HCT116 (cell line): ENCODE measurements at regions not wholly inside any gene's neighbourhood (a gene's known extent, or its start where the extent isn't known, plus 50 kb on each side); places are given as distances from the start of the nearest gene placed in this dataset.

Experiments
- ATAC-seq: fragments of 200-7000 bp; cut with Tn5 transposase; 2 replicates; pipeline ENCODE4 v1.9.1; 2020; ENCODE audit warnings: mild to moderate bottlenecking, moderate library complexity
- BruUV-seq: library from RNA; stranded (reverse); fragments of 400-500 nt; replicated peaks from 2 replicates; lab custom pipeline; 2021; lab: Mats Ljungman, UMichigan
- CTCF ChIA-PET: fragments of 300-600 bp; sonication (Branson Sonifier 250); formaldehyde crosslinking; loops from one replicate; lab custom pipeline; 2021; ENCODE audit warnings: antibody characterized with exemption; lab: Charles Lee
- POLR2A ChIA-PET: fragments of 300-600, 350-600 bp; sonication (Branson Sonifier 250); formaldehyde crosslinking; loops from one replicate; lab custom pipeline; 2021; ENCODE audit warnings: antibody characterized with exemption; lab: Charles Lee
- RAD21 ChIA-PET, 2 experiments: fragments of 300-600 bp; sonication (Branson Sonifier 250); formaldehyde crosslinking; loops; one replicate each; lab custom pipeline; 2023; ENCODE audit warnings: low total read pairs in 2 of 2; ENCODE audit not compliant: uncharacterized antibody in 2 of 2, unreplicated experiment in 2 of 2, low non-redundant PET in 1 of 2; lab: Charles Lee
- DNase-seq: peaks from one replicate; pipeline ENCODE4 v3.0.0-alpha.2; 2010; ENCODE audit warnings: low read depth, low spot score
- H2AFZ ChIP-seq: fragments of 200-600 bp; shearing (Covaris generic), sonication (generic); 2 replicates; pipeline ENCODE4 v1.6.1; 2017; ENCODE audit warnings: low read depth, mixed run types, mixed read lengths, antibody characterized with exemption, low read length; ENCODE audit not compliant: poor library complexity, severe bottlenecking
- H3K27ac ChIP-seq: 2 replicates; pipeline ENCODE4 v1.5.1; 2012; ENCODE audit warnings: low read depth, low read length
- H3K27me3 ChIP-seq: fragments of 200-600 bp; sonication (generic); 2 replicates; pipeline ENCODE4 v1.6.1; 2016; ENCODE audit warnings: mixed run types, low read length, mixed read lengths; ENCODE audit not compliant: insufficient read depth
- H3K36me3 ChIP-seq, 2 experiments: fragments of 200-500 bp in 1 of 2; fragments of 200-600 bp in 1 of 2; sonication (Bioruptor generic) in 1 of 2; sonication (generic) in 1 of 2; 2 replicates each; pipeline versions ENCODE4 v1.5.1 to v1.6.1; 2014 to 2016; ENCODE audit warnings: low read length in 2 of 2, inconsistent platforms in 1 of 2, mixed read lengths in 1 of 2, mixed run types in 1 of 2; ENCODE audit not compliant: insufficient read depth in 2 of 2, control insufficient read depth in 1 of 2
- H3K4me1 ChIP-seq, 2 experiments: fragments of 200-600 bp in 1 of 2; sonication (generic) in 1 of 2; 2 replicates each; pipeline versions ENCODE4 v1.5.1 to v1.6.1; 2012 to 2017; ENCODE audit warnings: low read length in 2 of 2, inconsistent platforms in 1 of 2, mild to moderate bottlenecking in 1 of 2, mixed read lengths in 1 of 2, mixed run types in 1 of 2, moderate library complexity in 1 of 2; ENCODE audit not compliant: insufficient read depth in 2 of 2, control insufficient read depth in 1 of 2
- H3K4me2 ChIP-seq: fragments of 200-600 bp; sonication (generic); 2 replicates; pipeline ENCODE4 v1.6.1; 2017; ENCODE audit warnings: mixed run types, low read length, mixed read lengths
- H3K4me3 ChIP-seq, 2 experiments: fragments of 200-600 bp in 1 of 2; sonication (generic) in 1 of 2; replicated peaks in 1 of 2; 2 replicates each; pipeline ENCODE4 v1.5.1; 2011 to 2016; ENCODE audit warnings: low read length in 2 of 2, control low read depth in 1 of 2, low read depth in 1 of 2, mild to moderate bottlenecking in 1 of 2, mixed read lengths in 1 of 2, mixed run types in 1 of 2
- H3K79me2 ChIP-seq: fragments of 200-600 bp; sonication (generic); 2 replicates; pipeline ENCODE4 v1.6.1; 2017; ENCODE audit warnings: mild to moderate bottlenecking, mixed run types, low read length, moderate library complexity, mixed read lengths; ENCODE audit not compliant: insufficient read depth
- H3K9ac ChIP-seq: fragments of 200-600 bp; sonication (generic); 2 replicates; pipeline ENCODE4 v1.6.1; 2016; ENCODE audit warnings: low read length, mixed read lengths
- H3K9me2 ChIP-seq: fragments of 200-600 bp; sonication (generic), shearing (Covaris generic); 2 replicates; pipeline ENCODE4 v1.6.1; 2017; ENCODE audit warnings: mixed run types, mild to moderate bottlenecking, moderate library complexity; ENCODE audit not compliant: insufficient read depth
- H3K9me3 ChIP-seq, 2 experiments: fragments of 200-500 bp in 1 of 2; fragments of 200-600 bp in 1 of 2; sonication (Bioruptor generic) in 1 of 2; sonication (generic) in 1 of 2; 2 replicates each; pipeline ENCODE4 v1.6.1; 2014 to 2017; ENCODE audit warnings: low read length in 2 of 2, mixed read lengths in 2 of 2, inconsistent platforms in 1 of 2, low read depth in 1 of 2, mild to moderate bottlenecking in 1 of 2, mixed run types in 1 of 2, moderate library complexity in 1 of 2; ENCODE audit not compliant: control insufficient read depth in 1 of 2, insufficient read depth in 1 of 2
- H4K20me1 ChIP-seq: fragments of 200-600 bp; sonication (generic), shearing (Covaris generic); 2 replicates; pipeline ENCODE4 v1.6.1; 2017; ENCODE audit warnings: mixed run types, mild to moderate bottlenecking, moderate library complexity; ENCODE audit not compliant: insufficient read depth
- ATF3 ChIP-seq: IDR thresholded peaks from 2 replicates; pipeline ENCODE4 v1.6.1; 2012
- CEBPB ChIP-seq: IDR thresholded peaks from 2 replicates; pipeline ENCODE4 v1.6.1; 2012; ENCODE audit warnings: low read depth
- FOSL1 ChIP-seq: IDR thresholded peaks from 2 replicates; pipeline ENCODE4 v1.6.1; 2012; ENCODE audit warnings: low read depth
- POLR2AphosphoS5 ChIP-seq: IDR thresholded peaks from 2 replicates; pipeline ENCODE4 v1.6.1; 2011; ENCODE audit warnings: mild to moderate bottlenecking, low read depth, low read length, moderate library complexity
- SP1 ChIP-seq: IDR thresholded peaks from 2 replicates; pipeline ENCODE4 v1.6.1; 2012; ENCODE audit warnings: low read depth
- ZBTB33 ChIP-seq: IDR thresholded peaks from 2 replicates; pipeline ENCODE4 v1.6.1; 2011; ENCODE audit warnings: mild to moderate bottlenecking, low read length, moderate library complexity; ENCODE audit not compliant: insufficient replicate concordance; ENCODE audit errors: extremely low read depth
- ZNF274 ChIP-seq: fragments of 200-500 bp; sonication (Bioruptor generic); IDR thresholded peaks from 2 replicates; pipeline ENCODE4 v1.6.1; 2014; ENCODE audit warnings: mild to moderate bottlenecking, low read depth, low read length, inconsistent platforms
- intact Hi-C: fragments of 100-400 bp; cut with micrococcal nuclease; formaldehyde crosslinking; loops from 2 replicates; pipeline ENCODE4 v1.10.0; 2022

GRCh38 chr4:144509088-144510015, 136.6 kb upstream of the HHIP start:
- Histone ChIP-seq H3K9me3 (no peaks in the 10 kb centered on the region), H3K4me3 (no peak overlapping the region), H4K20me1 (no peaks in the 10 kb centered on the region), H3K27me3 (no peaks in the 10 kb centered on the region), H3K27ac (no peak overlapping the region), H3K36me3 (no peaks in the 10 kb centered on the region), H3K9ac (no peak overlapping the region), H2AFZ (no peak overlapping the region), H3K4me2 (no peak overlapping the region), H3K4me1 (no peaks in the 10 kb centered on the region), H3K79me2 (no peaks in the 10 kb centered on the region), H3K9me2 (no peaks in the 10 kb centered on the region)
- ChIA-PET POLR2A (no interaction called here), CTCF (no interaction called here), RAD21 (no interaction called here)
- no peak for DNase-seq
- intact Hi-C loops, result no loop called here
- BruUV-seq, result no TSS peak
- ATAC-seq, result no peak
- TF ChIP-seq POLR2AphosphoS5 (no peak), SP1 (no peak), FOSL1 (no peak), CEBPB (no peak), ZBTB33 (no peak), ZNF274 (no peak), ATF3 (no peak)
